Activated naive CD4-positive, alpha-beta T cell treated with anti-CD3 and anti-CD28 coated beads, Interleukin-2, amount 50 U/mL, for 16 hours (primary cell): ENCODE measurements at regions not wholly inside any gene's neighbourhood (a gene's known extent, or its start where the extent isn't known, plus 50 kb on each side); places are given as distances from the start of the nearest gene placed in this dataset.
"Not testable (repeated sequence)": the region's sequence is repeated elsewhere in the genome, so short reads cannot be mapped to it uniquely, and the experiment has no call there.

Experiments used
- DNase-seq: peaks from one replicate; pipeline ENCODE4 v3.0.0-alpha.2; 2020

DNA sequence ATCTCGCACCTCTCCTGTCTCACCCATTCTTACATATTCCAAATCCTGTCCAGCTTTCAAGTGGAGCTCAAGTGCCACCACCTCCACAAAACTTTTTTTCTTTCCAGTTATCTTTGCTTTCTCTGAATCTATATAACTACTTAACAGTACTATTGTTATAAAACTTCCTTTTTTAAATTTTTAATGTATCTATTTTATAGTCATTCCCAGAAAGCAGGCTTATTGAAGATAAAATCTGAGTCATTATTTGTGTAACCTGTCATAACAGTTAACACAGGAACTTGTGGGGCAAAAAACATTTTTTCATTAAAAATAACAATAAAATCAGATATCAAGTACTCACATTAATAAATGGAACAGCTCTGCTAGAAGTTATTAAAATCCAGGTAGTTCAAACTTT is 73.3 kb upstream of the ALCAM start:
- no peak for DNase-seq

- DNase-seq = not testable (repeated sequence)
These were observed 70.4 kb upstream of the ALCAM start for GRCh38 chr3:105296182-105296822.

DNA sequence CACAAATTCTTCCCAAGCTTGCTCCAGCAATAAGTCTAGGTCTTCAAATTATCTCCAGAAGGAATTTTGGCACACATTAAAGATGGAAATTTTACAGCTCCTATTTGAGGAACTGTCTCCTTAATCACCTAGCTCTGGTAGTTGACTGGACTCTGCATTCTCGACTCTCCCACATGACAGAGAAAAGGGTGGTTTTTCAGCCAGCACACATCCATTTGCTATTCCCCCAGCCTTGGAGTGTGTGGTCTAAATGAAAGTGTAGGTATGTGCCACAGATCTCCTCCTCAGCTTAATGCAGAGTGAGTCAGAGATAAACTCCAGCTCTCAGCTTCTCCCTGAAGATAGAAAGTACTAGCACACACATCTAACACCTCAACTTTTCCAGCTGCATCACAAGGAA is 62.2 kb upstream of the ALCAM start:
- DNase-seq = no peak

DNA sequence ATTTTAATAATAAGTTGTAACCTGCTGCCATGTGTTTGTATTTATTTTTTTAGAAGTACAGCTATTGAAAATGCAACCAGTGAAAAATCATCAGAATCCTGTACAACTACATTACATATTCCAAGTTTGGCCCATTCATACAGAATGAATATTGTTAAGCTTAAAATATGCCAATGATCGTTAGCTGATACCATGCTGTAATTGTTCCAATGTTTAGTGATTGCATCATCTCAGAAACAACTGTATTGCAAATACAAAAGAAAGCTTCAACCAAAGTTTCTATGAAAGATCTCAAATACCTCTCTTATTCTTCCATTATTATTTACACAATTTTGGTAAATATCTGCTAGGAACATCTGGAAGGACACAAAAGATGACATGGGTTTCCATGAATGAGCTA is 51.6 kb upstream of the ALCAM start:
- no peak for DNase-seq

- DNase-seq = no peak
These were observed 50.9 kb upstream of the ALCAM start for GRCh38 chr3:105315815-105316214.

DNA sequence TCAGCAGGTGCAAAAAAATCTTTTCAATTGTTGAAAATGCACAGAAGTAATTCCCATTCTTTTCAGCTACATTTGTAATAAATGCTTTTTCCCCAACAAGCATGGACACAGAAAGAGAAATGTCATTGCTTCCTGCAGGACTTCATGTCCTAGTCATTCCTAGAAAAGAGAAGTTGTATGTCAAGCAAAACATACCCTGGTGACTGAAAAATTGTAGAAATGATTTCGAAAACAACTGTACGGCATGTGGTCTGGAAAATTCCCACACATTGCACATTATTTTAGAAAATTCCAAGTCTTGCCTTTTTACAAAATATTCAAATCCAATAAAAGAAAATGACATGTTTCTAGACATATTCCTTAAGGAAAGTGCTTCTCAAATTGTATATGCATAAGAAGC is 50.4 kb upstream of the ALCAM start:
- DNase-seq = no peak
